NCI-H1092 treated with DMSO at 0.1 percent for 48 hours (cell line): ENCODE measurements at regions not wholly inside any gene's neighbourhood (a gene's known extent, or its start where the extent isn't known, plus 50 kb on each side); places are given as distances from the start of the nearest gene placed in this dataset.

Experiments
- DNase-seq: peaks from one replicate; lab custom pipeline; 2025; lab: John Stamatoyannopoulos, UW

- DNase-seq, result no peak
Observed at GRCh38 chrX:40148385-40149285, 50.9 kb upstream of the BCOR start.

GRCh38 chrX:40147971-40148370 lies 50.2 kb upstream of the BCOR start:
- DNase-seq, result no peak
